K562 (cell line): ENCODE measurements at regions not wholly inside any gene's neighbourhood (a gene's known extent, or its start where the extent isn't known, plus 50 kb on each side); places are given as distances from the start of the nearest gene placed in this dataset.

ENCODE experiments used
- ARID3B ChIP-seq: fragments of 250-450 bp; sonication (Bioruptor Pico); IDR thresholded peaks from 2 replicates; pipeline ENCODE4 v1.4.0; 2020; ENCODE audit warnings: borderline replicate concordance
- FOSL1 ChIP-seq: fragments of 200-800 bp; sonication (Bioruptor generic); conservative IDR thresholded peaks from 2 replicates; pipeline ENCODE4 v1.6.1; 2016; ENCODE audit warnings: missing genetic modification characterization, missing compliant biosample characterization
- MAZ ChIP-seq, 2 experiments: fragments of 450-650 bp in 1 of 2; sonication (generic) in 1 of 2; formaldehyde crosslinking; IDR thresholded peaks in 1 of 2; conservative IDR thresholded peaks in 1 of 2; 2 replicates each; pipeline versions ENCODE4 v1.4.0 to v1.5.0; 2020; ENCODE audit warnings: mild to moderate bottlenecking in 1 of 2, missing genetic modification reagents in 1 of 2
- PML ChIP-seq: IDR thresholded peaks from 2 replicates; pipeline ENCODE4 v1.6.1; 2012; ENCODE audit warnings: low read length, inconsistent platforms
- PRMT5 ChIP-seq: sonication (generic); formaldehyde crosslinking; IDR thresholded peaks from 2 replicates; pipeline ENCODE4 v1.5.0; 2020; ENCODE audit warnings: missing genetic modification reagents
- RFX5 ChIP-seq: IDR thresholded peaks from 2 replicates; pipeline ENCODE4 v1.6.1; 2011; ENCODE audit warnings: low read depth, mild to moderate bottlenecking, improper control_type of control experiment, low read length
- TFE3 ChIP-seq: fragments of 450-650 bp; formaldehyde crosslinking; IDR thresholded peaks from 2 replicates; pipeline ENCODE4 v1.4.0; 2020; ENCODE audit warnings: mild to moderate bottlenecking, mixed read lengths
- ZC3H4 ChIP-seq: sonication (generic); formaldehyde crosslinking; IDR thresholded peaks from 2 replicates; pipeline ENCODE4 v1.9.0; 2021; ENCODE audit warnings: missing genetic modification reagents, borderline replicate concordance
- ZNF146 ChIP-seq: IDR thresholded peaks from one replicate; pipeline ENCODE4 v1.6.1; 2018; ENCODE audit warnings: missing compliant biosample characterization; ENCODE audit not compliant: unreplicated experiment
- ZNF583 ChIP-seq: fragments of 250-450 bp; sonication (Bioruptor Pico); IDR thresholded peaks from 2 replicates; pipeline ENCODE4 v1.4.0; 2020
- ZNF592 ChIP-seq: fragments of 450-650 bp; IDR thresholded peaks from 2 replicates; pipeline ENCODE4 v1.6.1; 2017; ENCODE audit warnings: antibody characterized with exemption, mild to moderate bottlenecking
- ZNF780A ChIP-seq: fragments of 250-450 bp; sonication (Bioruptor Pico); IDR thresholded peaks from 2 replicates; pipeline ENCODE4 v1.5.0; 2021; ENCODE audit warnings: mild to moderate bottlenecking
- TF ChIP-seq, protein P1 (sequence below), 2 experiments: fragments of 450-650 bp; formaldehyde crosslinking in 1 of 2; IDR thresholded peaks; 2 replicates each; pipeline versions ENCODE4 v1.4.0 to v1.6.1; 2014 to 2020; ENCODE audit warnings: mild to moderate bottlenecking in 2 of 2, borderline replicate concordance in 1 of 2, low read depth in 1 of 2

GRCh38 chr11:34790620-34791019 lies 125.6 kb downstream of the APIP start (continued):
- TF ChIP-seq, protein P1, sequence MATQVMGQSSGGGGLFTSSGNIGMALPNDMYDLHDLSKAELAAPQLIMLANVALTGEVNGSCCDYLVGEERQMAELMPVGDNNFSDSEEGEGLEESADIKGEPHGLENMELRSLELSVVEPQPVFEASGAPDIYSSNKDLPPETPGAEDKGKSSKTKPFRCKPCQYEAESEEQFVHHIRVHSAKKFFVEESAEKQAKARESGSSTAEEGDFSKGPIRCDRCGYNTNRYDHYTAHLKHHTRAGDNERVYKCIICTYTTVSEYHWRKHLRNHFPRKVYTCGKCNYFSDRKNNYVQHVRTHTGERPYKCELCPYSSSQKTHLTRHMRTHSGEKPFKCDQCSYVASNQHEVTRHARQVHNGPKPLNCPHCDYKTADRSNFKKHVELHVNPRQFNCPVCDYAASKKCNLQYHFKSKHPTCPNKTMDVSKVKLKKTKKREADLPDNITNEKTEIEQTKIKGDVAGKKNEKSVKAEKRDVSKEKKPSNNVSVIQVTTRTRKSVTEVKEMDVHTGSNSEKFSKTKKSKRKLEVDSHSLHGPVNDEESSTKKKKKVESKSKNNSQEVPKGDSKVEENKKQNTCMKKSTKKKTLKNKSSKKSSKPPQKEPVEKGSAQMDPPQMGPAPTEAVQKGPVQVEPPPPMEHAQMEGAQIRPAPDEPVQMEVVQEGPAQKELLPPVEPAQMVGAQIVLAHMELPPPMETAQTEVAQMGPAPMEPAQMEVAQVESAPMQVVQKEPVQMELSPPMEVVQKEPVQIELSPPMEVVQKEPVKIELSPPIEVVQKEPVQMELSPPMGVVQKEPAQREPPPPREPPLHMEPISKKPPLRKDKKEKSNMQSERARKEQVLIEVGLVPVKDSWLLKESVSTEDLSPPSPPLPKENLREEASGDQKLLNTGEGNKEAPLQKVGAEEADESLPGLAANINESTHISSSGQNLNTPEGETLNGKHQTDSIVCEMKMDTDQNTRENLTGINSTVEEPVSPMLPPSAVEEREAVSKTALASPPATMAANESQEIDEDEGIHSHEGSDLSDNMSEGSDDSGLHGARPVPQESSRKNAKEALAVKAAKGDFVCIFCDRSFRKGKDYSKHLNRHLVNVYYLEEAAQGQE (IDR thresholded peaks at IDR 0.05; ENCODE audit: borderline replicate concordance): peak; percentile 41; the same call in 1 of the 2 replicates
- TF ChIP-seq, protein P1 (CRISPR knock-in tag; IDR thresholded peaks at IDR 0.05; ENCODE audit: low read depth): no peak
- TF ChIP-seq ZNF146 (CRISPR knock-in tag) (no peak), ZC3H4 (CRISPR knock-in tag) (no peak), FOSL1 (tag) (no peak), TFE3 (CRISPR knock-in tag) (no peak), ZNF592 (peak; percentile 46; the same call in 1 of the 2 replicates), ARID3B (CRISPR knock-in tag) (no peak), ZNF583 (CRISPR knock-in tag) (no peak), RFX5 (no peak), PRMT5 (no peak), PML (no peak), MAZ (CRISPR knock-in tag; conservative IDR thresholded peaks at IDR 0.05 in 1 of 2, IDR thresholded peaks at IDR 0.05 in 1 of 2) (no peak), ZNF780A (CRISPR knock-in tag) (no peak)
